ENCODE measurements at regions not wholly inside any gene's neighbourhood (a gene's known extent, or its start where the extent isn't known, plus 50 kb on each side); places are given as distances from the start of the nearest gene placed in this dataset.

- TF ChIP-seq, protein P1, sequence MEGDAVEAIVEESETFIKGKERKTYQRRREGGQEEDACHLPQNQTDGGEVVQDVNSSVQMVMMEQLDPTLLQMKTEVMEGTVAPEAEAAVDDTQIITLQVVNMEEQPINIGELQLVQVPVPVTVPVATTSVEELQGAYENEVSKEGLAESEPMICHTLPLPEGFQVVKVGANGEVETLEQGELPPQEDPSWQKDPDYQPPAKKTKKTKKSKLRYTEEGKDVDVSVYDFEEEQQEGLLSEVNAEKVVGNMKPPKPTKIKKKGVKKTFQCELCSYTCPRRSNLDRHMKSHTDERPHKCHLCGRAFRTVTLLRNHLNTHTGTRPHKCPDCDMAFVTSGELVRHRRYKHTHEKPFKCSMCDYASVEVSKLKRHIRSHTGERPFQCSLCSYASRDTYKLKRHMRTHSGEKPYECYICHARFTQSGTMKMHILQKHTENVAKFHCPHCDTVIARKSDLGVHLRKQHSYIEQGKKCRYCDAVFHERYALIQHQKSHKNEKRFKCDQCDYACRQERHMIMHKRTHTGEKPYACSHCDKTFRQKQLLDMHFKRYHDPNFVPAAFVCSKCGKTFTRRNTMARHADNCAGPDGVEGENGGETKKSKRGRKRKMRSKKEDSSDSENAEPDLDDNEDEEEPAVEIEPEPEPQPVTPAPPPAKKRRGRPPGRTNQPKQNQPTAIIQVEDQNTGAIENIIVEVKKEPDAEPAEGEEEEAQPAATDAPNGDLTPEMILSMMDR (IDR thresholded peaks at IDR 0.05) = no peak
- TF ChIP-seq POLR2A (IDR thresholded peaks at IDR 0.05) = no peak
Measured at GRCh38 chr21:36567216-36567885, 87.4 kb upstream of the CLDN14 start.
